ENCODE measurements at regions not wholly inside any gene's neighbourhood (a gene's known extent, or its start where the extent isn't known, plus 50 kb on each side); places are given as distances from the start of the nearest gene placed in this dataset.

GRCh38 chr4:26020083-26020668 is 106.2 kb downstream of the SMIM20 start:
- DNase-seq (ENCODE audit: low read depth) = peak; percentile 19

- no peak for DNase-seq (ENCODE audit: low read depth)
Observed at GRCh38 chr4:26020881-26021280, 106.9 kb downstream of the SMIM20 start.

- DNase-seq (ENCODE audit: low read depth) = no peak
Observed at GRCh38 chr4:26021417-26022345, 107.7 kb downstream of the SMIM20 start.

GRCh38 chr4:26022346-26023202 is 108.6 kb downstream of the SMIM20 start:
- DNase-seq (ENCODE audit: low read depth) = no peak

- no peak for DNase-seq (ENCODE audit: low read depth)
Observed at GRCh38 chr4:26023203-26023972, 109.4 kb downstream of the SMIM20 start.

- no peak for DNase-seq (ENCODE audit: low read depth)
Observed at GRCh38 chr4:26024079-26024478, 110.1 kb downstream of the SMIM20 start.

- DNase-seq (ENCODE audit: low read depth) = no peak
Observed at GRCh38 chr4:26028133-26028792, 114.2 kb downstream of the SMIM20 start.

GRCh38 chr4:26028793-26029567 is 115.0 kb downstream of the SMIM20 start:
- peak; percentile 69 for DNase-seq (ENCODE audit: low read depth)

- no peak for DNase-seq (ENCODE audit: low read depth)
Observed at GRCh38 chr4:26029568-26030131, 115.6 kb downstream of the SMIM20 start.

- no peak for DNase-seq (ENCODE audit: low read depth)
Observed at GRCh38 chr4:26030260-26030667, 116.2 kb downstream of the SMIM20 start.

GRCh38 chr4:26030780-26031179 is 116.8 kb downstream of the SMIM20 start:
- no peak for DNase-seq (ENCODE audit: low read depth)

- no peak for DNase-seq (ENCODE audit: low read depth)
Observed at GRCh38 chr4:26031704-26032103, 117.7 kb downstream of the SMIM20 start.

GRCh38 chr4:26032142-26032541 is 118.1 kb downstream of the SMIM20 start:
- DNase-seq (ENCODE audit: low read depth) = no peak

- DNase-seq (ENCODE audit: low read depth) = no peak
Observed at GRCh38 chr4:26032630-26033317, 118.8 kb downstream of the SMIM20 start.

- DNase-seq (ENCODE audit: low read depth) = no peak
Observed at GRCh38 chr4:26033389-26033788, 119.4 kb downstream of the SMIM20 start.

GRCh38 chr4:26034849-26035248 is 120.8 kb downstream of the SMIM20 start:
- peak; percentile 13 for DNase-seq (ENCODE audit: low read depth)

GRCh38 chr4:26035921-26036320 is 121.9 kb downstream of the SMIM20 start:
- no peak for DNase-seq (ENCODE audit: low read depth)

- DNase-seq (ENCODE audit: low read depth) = no peak
Observed at GRCh38 chr4:26039639-26040359, 125.8 kb downstream of the SMIM20 start.

GRCh38 chr4:26044524-26044923 is 130.5 kb downstream of the SMIM20 start:
- no peak for DNase-seq (ENCODE audit: low read depth)

All from stimulated activated CD8-positive, alpha-beta memory T cell treated with anti-CD3 and anti-CD28 coated beads, Interleukin-4, amount 100 ng/mL, for 24 hours (primary cell).